RPMI7951 (cell line): ENCODE measurements at regions not wholly inside any gene's neighbourhood (a gene's known extent, or its start where the extent isn't known, plus 50 kb on each side); places are given as distances from the start of the nearest gene placed in this dataset.

ENCODE experiments used
- DNase-seq: peaks from one replicate; pipeline ENCODE4 v3.0.0-alpha.2; 2012; ENCODE audit warnings: low read depth

DNA sequence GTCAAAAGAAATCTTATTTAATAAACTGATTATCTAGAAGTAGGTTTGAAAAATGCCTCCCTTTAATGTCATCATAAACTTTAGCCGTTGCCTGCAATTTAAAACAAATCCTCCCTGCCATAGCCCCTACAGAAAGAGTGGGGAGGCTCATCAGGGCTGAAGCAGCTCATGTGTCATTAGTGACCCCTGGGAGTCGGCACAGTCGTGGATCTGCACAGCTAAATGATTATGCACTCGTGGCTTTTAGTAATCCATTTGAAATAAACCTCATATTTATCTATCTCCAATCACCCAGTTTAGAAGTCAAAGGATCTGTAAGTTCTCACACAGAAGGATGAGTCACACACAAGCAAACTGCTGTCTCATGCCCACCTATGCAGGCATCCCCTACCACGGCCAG lies 277.3 kb downstream of the SS18 start:
- no peak for DNase-seq

DNA sequence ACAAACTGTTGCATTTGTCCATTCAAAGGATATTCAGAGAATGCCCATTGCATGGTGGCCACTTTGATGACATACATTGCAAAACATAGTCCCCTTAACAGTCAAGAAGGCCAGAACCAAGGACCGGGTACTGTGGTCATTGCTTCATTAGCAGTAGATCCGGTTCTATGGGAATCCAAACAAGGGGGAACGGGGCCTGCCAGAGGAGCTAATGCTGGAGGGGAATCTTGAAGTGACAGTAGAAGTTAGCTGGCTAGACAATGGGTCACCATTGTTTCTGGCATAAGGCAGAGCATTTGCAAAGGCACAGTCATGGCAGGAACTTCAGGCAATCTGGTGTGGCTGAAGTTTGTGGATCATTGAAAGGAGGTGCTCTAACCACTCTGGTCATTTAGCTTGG lies 279.7 kb downstream of the SS18 start:
- no peak for DNase-seq

- no peak for DNase-seq
Observed at GRCh38 chr18:25805939-25806338, 284.5 kb downstream of the SS18 start.

GRCh38 chr18:25805323-25805722 lies 285.1 kb downstream of the SS18 start:
- peak; percentile 84 for DNase-seq

DNA sequence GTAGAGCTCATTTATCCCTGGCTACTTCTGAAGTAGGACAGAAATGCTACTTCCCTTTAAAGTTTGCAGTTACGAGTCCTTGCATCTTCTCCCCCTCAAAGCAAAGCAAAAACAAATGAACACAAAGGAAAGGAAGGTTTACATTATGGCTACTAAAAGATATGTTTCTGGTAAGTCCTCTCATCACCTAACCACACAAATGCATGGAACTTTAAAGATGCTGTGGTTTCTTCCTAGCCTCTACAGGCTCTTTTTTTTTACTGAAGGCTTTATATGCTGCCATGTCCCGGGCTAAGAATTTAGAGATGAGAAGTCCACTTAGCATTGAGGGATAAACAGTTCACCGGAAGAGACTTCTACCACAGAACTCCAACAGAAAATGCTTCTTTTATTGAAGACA lies 291.2 kb downstream of the SS18 start:
- DNase-seq, result no peak

DNA sequence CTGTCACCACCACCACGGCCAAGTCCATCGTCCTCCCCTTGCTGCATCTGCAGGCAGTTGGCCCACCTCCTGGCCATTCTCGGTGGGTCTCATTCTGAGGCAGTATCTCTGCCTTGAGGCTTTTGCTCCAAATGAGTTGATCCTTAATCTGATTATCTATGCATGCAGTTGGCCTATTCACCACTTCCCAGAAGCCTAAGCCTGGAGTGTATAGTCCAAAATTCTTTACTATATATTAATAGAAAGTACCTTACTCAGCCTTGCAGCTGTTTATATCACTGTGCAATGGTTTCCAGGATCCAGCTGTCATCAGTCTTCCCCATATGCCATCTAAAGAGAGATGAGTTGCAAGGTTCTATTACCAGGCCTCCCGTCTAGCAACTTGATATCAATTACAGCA lies 292.4 kb downstream of the SS18 start:
- DNase-seq, result no peak

- no peak for DNase-seq
Observed at GRCh38 chr18:25795213-25795612, 295.2 kb downstream of the SS18 start.

GRCh38 chr18:25787276-25787675 lies 303.1 kb downstream of the SS18 start:
- peak; percentile 16 for DNase-seq

- DNase-seq, result peak; percentile 94
Observed at GRCh38 chr18:25786758-25787157, 303.7 kb downstream of the SS18 start.

- no peak for DNase-seq
Observed at GRCh38 chr18:25780105-25780504, 310.3 kb downstream of the SS18 start.

DNA sequence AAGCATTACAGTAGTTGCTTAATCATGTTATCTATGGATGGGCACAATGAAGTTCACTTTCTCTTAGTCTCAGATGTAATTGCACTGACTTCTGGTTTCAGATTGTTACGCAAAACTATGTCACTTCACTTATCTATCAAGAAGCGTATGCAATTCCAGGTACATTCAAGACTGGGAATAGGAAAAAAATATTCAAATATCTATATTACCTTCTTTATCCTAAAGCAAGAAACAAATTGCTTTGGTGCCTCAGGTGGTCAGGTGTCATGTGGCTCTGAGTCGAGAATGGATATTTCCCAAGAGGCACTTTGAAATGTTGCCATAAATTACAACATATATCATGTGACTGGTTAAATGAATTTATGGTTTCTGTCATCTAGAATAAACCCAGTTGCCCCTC lies 318.6 kb downstream of the SS18 start:
- no peak for DNase-seq

DNA sequence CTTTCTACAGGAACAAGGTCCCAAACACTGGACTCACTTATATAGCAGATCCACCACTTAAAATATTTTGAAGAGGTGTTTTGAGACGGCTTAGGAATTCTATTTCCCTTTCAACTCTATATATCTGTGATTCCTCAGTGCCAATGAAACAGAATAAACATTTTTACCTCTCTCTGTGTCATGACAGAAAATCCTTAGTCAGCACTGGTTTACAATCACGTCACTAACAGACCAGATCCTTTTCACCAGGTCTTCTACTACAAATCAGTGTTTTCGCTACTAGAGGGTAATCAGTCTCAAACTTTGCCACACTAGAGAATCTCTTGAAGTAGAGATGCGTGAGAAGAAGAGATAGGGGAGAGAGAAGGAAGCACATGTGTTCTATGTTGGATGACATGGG lies 325.6 kb downstream of the SS18 start:
- no peak for DNase-seq

- peak; percentile 19 for DNase-seq
Observed at GRCh38 chr18:25759111-25759510, 331.3 kb downstream of the SS18 start.

- no peak for DNase-seq
Observed at GRCh38 chr18:25743646-25744151, 346.7 kb downstream of the SS18 start.

DNA sequence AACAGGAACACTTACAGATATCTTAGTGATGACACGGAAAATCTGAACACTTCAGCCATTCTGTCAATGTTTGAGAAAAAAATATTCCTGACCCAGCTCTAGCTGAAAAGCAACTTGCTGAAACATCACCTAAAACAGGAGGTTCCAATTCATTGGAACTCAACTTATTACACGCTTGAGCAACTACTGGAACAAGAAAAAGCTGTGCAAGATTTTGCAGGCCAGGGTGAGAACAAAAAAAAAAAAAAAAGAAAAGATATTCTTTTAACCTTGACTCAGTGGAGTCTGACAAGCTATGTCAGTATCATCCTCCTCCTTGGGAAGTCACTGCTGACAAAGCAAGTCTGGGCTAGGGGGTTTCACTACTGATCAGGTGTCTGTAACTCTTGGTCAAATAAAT lies 351.0 kb downstream of the SS18 start:
- no peak for DNase-seq

GRCh38 chr18:25737710-25738311 lies 352.6 kb downstream of the SS18 start:
- peak; percentile 97 for DNase-seq

DNA sequence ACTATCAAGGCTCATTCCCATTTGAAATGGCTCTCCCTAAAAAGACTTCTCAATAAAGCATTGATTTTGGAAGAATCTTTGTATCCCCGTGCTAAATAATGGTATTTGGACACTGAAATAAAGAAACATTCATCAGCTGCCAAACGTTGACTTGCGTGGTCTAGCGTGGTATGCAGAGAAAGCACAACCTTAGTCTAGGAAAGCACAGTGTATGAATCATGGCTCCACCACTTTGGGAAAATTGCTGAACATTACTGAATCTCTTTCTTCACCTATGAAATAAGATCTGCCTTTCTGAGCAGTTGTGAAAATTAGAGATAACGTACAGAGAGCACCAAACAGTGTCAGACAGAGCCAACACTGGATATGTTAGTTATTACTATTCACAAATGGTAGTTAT lies 353.9 kb downstream of the SS18 start:
- DNase-seq, result peak; percentile 58

GRCh38 chr18:25735459-25735858 lies 355.0 kb downstream of the SS18 start:
- no peak for DNase-seq

- no peak for DNase-seq
Observed at GRCh38 chr18:25734336-25734735, 356.1 kb downstream of the SS18 start.

- DNase-seq, result no peak
Observed at GRCh38 chr18:25732862-25733261, 357.6 kb downstream of the SS18 start.

DNA sequence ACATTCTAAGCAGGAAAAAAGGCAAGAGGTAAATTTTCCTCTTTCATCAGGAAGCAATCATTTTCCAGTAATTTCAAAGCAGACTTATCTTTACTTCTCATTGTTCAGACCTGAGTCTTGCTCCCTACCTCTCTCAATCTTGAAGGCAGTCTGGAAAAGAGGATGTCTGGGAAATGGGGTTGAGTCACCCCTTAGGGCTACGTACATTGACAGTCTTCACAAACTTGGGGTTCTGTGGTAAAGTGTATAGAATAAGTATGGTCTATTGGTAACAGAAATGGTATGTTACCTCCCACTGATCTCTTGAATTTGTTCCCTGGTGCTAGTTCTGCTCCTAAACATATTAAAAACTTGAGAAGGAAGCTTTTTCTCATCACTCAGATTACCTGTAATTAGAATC lies 361.3 kb downstream of the SS18 start:
- DNase-seq, result no peak

- no peak for DNase-seq
Observed at GRCh38 chr18:25727281-25727985, 363.0 kb downstream of the SS18 start.

- DNase-seq, result peak; percentile 59
Observed at GRCh38 chr18:25726298-25726697, 364.1 kb downstream of the SS18 start.

GRCh38 chr18:25725501-25725900 lies 364.9 kb downstream of the SS18 start:
- DNase-seq, result no peak
